ENCODE measurements at regions not wholly inside any gene's neighbourhood (a gene's known extent, or its start where the extent isn't known, plus 50 kb on each side); places are given as distances from the start of the nearest gene placed in this dataset.

DNA sequence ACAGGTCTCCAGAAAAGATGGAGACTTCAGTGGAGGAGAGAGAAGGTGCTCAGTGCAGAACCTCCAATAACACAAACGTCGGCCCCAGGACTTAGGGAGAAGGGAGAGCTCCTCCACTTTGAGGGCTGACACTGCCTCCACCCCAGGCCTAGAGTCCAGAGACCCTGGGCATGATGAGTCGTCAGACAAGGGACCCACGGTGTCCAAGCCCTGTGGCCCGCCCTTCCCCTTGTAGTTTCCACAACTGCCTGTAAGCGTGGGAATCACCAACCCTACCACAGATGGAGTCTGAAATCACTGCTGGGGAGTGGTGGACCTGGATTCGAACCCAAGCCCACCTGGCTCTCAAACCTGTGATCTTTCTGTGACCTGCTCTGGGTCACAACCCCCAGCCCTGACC, 281.1 kb downstream of the NPHP4 start:
- no peak for DNase-seq

DNA sequence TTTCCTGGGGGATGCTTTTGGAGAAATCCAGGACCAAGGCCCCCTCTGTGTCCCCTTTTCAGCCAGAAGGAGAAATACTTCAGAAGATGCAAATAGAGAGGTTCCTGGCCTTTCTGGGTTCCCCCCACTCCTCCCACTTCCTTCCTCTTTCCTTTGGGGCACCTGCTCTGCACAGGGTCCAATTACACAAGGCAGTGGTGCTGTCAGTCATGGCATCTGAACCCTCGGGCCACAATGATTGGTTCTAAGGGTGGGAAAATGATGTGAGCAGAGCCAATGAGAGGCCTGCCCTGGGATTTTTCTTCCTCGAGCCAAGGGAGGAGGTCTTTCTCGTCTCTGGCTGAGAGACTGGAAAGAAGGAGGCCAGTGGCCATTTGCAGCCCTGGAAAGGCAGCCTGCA, 282.2 kb downstream of the NPHP4 start:
- DNase-seq, result no peak

DNA sequence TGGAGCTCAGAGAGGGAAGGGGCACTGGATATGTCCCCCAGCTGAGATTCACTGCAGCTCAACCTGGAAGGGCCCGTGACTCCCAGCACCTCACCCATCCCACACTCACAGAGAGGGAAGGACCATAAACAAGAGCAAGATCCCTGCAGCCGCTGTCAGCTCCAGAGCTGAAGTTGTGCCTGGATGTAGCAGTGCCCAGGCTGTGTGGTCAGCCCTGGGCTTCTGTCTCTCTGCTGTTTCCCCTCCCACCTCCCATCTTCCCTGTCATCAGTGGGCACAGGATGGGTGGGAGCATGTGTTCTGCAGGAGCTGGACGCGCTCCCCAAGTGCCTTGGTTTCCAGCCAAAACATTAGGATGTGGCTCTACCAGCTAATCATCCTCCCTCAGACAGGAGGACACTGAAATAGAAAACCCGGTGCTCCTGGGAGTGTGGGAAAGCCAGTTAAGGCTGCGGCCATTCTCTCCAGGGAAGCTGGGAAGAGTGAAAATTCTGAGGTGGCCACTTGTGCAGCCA, 282.7 kb downstream of the NPHP4 start:
- DNase-seq, result no peak

DNA sequence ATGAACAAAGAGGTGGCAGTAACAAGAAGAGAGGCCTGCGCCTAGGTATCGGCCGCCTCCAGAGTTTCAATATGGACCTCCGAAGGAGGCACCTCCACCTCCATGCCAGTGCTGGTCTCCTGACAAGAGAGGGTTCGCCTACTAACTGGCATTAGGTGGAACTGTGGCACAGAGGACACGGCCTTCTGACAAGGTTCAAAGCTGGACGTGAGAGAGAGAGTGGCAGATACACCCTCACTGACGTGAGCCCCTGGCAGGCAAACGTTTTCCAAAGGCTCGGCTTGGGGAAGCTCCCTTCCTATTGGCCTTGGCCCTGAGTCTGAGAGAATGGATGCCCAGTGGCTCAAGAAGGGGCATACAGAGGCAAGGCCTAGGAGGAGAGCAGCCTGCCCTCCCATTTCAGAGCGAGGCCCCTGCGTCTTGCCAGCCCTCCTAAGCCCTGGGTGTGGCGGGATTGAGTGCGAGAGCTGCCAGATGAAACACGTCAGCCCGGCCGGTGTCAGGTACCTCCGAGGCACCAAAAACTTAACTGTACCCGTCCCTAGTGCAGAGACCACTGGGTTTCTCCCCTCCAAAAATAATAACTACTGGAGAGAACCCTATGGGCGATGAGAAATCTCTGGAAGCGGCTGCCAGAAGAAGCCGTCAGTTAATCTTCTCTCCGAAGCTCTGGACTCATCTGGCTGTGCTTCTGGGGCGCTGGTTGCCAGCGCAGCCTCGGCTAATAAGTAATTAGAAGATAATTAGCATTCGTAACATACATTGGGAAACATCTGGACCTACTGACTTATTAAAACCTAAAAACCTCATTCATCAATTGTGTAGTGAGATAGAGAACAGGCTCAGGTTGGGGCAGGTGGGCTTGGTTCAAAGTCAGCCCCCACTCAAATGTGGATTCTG, 283.6 kb downstream of the NPHP4 start:
- no peak for DNase-seq

DNA sequence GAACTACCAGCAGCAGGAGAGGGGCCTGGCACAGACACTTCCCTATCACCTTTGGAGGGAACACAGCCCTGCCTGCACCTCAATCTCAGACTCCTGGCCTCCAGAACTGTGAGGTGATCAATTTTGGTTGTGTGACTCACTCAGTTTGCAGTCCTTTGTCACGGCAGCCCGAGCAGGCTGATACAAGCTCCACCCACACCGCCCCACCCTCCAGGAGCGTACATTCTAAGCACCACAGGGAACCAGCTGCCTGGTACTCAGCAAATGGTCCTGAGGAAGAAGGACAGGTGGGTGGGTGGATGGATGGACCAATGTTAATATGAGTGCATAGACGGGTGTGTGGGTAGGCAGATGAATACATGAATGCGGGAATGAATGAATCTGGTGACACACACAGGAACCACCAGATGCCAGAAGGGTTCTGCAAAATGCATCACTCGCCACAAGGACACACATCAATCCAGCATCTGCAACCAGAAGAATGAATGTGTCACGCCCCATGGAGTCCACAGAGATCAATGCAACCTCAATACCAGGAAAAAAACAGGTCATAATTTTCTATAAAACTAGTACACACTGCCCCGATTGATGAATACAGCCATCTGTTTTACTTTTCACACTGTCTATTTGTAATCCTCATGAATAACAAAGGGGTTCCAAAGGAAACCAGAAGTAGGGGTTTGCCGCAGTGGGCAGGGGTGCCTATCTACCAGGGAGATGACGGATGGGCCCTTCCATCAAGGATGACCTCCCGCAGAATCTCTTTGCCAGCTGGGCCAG, 284.5 kb downstream of the NPHP4 start:
- DNase-seq, result no peak

DNA sequence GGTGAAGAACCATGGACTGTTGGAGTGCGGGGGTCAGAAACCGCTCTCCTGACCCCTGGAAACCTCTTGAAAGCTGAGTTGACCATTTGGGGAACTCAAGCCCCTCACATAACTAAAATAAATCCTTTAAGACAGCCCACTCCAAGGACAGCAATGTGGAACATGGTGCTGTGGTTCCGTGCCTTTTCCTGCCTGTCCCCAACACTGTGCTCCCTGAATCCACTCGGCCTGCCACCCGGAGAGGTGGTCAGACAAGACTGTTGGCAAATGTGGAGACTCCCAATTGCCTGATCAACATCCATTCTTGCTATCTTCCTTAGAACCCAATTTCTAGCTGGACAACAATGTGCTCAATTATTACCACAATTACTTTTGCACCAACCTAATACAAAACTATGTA, 286.0 kb downstream of the NPHP4 start:
- no peak for DNase-seq

DNA sequence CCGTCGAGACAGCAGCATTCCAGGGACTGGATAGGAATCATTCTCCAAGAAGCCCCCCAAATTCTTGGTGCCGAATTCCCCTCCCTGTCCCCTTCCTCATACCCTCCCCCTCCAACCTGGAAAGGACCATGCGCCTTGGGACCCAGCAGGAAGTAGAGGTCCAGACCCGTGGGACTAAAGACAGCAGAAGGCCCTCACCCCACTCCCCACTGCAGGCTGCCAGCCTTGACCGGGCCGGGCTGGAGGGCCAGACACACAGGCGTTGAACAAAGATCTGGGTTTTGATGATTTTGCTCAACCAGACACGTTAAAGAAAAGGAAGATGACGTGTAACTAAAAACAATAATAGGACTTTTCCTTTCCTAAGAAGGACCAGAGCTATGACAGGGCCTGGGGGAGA, 286.5 kb downstream of the NPHP4 start:
- no peak for DNase-seq

DNA sequence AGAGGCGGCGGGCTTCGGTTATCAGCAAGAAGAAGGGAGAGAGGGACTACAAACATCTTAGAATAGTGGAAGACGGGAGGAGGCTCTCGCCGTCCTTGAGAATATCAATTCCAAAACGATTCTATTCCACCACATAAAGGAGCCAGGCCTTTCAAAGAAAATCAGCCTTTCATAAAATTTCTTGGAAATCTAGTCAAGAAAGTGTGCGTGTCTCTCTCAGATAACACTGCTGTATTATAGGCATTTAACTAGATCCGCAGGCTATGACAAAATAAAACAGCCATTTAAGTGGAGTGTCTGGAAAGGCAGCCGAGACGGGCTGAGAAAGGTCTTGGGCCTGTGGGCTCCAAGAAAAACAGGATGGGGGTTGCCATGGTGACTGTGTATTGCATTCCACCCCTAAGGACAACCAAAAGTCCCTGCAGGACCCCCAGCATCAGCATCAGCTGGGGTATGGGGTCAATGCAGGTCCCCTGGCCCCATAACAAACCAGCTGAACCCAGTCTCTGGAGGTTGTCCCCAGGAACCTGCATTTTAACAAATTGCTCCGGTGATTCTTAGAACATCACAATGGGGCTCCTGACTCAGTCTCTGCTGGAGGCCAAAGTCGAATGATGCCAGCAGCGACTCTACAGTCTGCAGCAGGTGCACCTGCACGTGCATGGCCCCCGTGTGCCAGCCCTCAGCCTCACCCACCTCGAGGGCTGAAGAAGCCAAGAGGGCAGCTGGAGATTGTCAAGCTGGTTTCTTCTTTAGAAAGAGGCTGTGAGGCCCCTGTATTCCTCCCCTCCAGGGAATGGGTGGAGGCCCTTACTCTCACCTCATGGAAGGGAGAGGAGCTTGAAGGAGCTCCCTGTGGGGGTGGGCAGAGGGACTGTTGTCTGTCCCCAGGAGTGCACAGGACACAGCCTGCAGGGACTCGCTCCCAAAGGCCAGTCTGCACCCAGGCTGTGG, 287.4 kb downstream of the NPHP4 start:
- DNase-seq, result no peak

DNA sequence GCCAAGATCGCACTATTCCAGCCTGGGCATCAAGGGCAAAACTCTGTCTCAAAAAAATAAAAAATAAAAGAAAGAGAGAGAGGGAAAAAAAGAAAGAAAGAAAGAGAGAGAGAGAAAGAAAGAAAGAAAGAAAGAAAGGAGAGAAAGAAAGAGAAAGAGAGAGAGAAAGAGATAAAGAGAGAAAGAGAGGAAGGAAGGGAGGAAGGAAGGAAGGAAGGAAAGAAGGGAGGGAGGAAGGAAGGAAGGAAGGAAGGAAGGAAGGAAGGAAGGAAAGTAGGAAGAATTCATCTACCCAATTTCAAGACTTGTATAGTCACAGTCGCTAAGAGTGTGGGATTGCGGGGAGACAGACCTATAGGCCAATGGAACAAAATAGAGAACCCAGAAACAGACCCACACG, 290.6 kb downstream of the NPHP4 start:
- no peak for DNase-seq

DNA sequence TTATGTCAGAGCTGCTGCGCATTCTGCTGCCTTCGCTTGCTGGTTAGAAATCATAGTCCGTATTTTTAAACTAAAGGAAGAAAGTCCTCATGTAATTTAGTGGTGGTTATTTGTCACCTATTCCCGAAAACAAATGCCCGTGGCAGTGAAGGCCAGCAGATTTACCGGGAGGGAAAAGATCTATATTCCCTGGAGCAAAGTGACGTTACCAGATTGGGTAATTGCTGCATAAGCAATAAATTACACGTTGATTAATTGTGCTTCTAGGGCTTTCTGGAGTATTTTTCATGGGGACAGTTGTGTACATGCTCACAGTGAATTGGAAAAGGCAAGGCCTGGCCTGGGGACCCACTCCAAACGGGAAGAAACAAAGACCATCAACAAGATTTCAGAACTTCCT, 298.7 kb downstream of the NPHP4 start:
- no peak for DNase-seq

DNA sequence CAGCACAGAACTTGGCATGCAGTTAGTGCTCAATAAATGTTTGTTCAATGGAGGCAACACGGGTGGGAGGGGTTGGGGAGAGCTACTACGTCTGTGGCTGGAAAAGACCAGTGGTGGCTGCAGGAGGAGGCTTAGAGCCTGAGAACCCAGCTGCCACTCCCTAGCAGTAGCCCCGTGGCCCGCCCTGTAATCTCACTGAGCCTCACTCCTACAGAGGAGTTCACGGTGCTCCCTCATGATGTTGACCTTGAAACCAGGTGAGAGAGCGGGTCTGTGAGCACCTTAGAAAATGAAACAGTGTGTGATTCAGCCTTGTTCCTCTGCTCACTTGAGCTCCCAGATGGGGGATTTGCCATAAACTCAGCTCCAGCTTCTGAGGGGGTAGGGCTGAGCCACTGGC, 299.6 kb downstream of the NPHP4 start:
- no peak for DNase-seq

DNA sequence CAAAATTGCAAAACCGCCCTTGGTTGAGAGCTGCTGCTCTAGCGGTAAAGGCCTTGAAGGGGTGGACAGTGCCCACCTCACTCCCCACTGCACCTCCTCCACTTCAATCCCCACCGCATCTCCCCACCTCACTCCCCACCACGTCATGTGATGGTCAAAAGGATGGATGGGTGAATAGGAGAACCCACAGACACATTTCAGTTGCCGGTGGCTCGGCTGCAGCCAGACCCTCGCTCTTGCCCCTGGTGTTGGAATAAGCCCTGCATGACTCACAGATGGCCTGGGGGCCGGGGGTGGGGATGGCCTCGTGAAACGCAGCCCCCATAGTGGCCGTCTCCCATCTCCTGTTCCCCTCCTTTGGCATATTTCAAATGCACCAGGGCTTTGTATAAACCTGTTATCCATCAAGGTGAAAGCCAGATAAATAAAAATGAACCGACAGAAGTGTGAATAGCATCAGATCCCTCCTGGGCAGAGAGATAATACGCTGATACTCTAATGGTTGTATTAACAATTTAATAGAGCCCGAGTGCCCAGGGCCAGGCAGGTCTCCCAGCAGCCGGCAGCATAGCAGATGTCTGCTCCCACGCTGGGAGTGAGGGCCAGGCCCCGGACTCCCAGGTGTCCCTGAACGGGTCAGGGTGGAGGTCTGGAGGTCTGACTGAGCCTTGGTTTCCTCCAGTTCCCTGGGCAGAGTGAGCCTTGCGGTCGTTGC, 300.3 kb downstream of the NPHP4 start:
- no peak for DNase-seq

DNA sequence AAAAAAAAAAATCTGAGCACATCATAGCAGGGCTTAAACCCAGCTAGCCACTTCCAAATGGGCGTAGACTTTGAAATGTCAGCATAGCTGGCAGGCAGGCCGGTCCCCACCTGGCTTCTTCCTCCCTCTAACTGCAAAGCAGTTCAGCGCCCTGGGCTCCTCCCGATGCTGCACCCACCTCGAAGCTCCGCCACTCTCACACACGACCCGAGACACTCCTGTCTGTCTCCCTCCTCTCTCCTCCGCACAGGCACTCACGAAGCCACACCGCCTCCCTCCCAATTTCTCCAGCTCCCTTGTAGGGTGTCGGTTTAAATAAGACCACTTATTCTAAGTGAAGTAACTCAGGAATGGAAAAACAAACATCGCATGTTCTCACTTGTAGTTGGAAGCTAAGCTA, 301.3 kb downstream of the NPHP4 start:
- no peak for DNase-seq

DNA sequence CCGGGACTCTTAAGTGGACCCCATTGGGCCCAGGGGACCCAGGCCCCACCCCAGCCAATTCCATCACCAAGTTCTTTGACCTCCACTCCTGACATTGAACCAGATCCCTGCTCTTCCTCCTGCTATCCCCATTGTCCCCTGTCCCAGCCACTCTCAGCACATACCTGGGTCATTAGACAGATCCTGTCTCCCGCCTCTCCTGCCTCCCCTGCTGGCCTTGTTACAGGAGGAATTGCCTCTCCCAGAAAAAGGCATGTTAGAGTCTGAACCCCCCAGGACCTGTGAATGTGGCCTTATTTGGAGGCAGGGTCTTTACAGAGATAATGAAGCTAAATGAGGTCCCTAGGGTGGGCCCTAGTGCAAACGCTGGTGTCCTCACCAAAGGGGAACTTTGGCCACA, 301.9 kb downstream of the NPHP4 start:
- DNase-seq, result no peak

DNA sequence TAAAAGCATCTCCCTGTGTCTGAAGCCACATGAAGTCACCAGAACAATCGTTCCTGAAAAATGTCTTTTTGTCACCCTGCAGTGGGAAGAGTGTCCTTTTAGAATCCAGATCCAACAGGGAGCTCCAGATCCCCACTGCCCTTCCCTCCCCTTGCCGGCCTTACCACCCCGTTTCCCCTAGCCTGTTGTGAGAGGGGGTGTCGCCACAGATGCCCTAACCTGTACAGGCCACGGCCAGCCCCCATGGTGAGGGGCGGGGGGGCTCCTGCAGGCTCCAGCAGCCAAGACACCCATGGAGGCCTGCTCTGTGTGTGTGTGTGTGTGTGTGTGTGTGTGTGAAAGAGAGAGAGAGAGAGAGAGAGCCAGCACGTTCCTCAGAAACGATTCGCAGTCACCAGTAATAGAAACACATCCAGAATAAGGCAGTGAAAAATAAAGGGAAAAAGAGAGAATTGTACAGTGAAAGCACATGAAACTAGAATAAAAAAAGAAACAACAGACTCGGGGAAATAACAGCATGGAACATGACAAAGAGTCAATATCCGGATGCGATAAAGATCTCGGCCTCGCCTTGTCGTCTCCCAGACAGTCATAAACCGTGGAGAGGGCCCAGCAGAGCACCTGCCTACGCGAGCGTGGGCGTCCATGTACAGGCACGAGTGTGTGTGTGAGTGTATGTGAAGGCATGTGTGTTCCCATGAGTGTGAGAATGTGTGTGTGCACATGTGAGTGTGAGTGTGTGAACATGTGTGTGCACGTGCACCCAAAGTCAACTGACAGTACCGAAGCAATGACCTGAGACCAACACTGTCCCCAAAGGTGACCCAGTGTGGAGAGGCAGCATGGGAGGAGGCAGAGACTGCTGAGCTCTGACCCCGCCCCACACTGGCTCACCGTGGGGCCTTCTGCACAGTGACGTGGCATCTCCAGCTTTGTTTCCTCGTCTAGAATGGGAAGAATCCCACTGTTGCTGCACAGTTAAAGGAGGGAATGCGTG, 303.8 kb downstream of the NPHP4 start:
- DNase-seq, result no peak

DNA sequence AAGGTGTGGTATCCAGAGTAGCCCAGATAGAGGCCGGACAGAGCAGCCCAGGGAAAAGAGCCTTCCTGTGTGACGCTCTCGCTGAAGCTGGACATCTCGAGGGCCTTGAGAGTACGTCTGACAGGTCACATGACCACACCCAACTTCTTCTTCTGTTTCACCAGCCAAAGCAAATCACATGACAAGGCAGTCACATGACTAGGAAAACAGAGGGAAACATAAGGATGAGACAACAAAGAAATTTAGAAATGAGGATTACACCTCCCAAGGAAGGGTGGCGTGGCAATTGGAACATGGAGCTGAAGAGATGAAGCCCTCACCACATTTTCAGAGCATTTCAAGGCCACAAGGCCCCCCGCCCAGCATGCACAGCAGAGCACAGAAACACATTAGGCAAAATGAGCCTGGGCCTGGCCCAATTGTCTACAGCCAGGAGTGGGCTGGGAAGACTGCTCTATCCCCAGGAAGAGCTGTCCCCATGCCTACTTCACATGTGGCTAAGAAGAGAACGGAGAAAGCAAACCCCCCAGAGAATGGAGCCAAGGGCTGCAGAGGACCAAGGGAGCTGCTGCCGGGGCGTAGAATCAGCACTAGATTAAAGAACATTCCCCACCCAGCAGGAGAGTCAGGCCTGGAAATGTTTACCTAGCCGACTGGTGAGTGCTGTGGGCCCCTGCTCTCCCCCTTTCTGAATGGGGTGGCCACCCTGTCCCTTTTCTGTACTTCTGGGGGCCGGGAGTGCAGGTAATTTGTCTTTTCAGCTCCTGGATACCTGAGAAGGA, 305.1 kb downstream of the NPHP4 start:
- DNase-seq, result no peak

DNA sequence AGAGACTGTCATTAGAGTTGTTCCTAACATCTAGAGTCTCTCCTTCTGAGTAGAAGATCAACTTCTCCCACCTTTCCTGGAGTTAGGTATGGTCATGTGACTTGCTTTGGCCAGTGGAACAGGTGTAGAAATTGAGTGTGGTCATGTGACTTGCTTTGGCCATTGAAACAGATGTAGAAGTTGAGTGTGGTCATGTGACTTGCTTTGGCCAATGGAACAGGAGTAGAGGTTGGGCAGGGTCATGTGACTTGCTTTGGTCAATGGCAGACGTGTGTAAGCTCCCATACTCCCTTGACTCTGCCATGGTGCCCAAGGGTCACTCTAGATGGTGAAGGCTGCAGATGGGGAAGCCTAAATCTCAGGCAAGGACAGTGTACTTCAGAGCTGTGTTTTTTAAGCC, 306.0 kb downstream of the NPHP4 start:
- DNase-seq, result no peak

DNA sequence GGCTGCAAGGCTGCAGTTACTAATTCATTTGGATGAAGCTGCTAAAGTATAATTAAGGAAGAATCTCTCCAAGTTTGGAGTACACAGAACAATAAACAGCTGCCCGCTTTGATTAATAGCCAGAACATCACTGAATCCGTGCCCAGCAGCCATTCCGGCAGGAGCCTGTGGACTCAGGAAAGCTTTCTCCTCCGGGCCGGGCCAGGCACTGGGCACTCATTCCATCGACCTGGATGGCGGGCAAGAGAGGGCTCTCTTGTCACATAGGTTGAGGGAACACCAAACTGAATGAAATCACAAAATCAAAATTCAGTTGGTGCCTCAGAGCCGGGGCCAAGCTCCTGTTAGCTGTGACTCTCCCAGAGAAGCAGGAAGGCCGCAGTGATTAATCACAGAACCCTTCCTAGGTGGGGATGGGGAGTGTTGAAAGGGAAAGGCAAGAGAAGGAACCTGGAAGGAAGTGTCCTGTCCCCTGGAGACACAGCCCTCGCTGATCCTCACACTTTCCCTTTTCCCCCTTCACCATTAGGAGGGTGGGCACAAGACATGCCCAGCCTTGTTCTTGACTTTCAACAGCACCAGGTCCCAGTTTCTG, 306.7 kb downstream of the NPHP4 start:
- no peak for DNase-seq

DNA sequence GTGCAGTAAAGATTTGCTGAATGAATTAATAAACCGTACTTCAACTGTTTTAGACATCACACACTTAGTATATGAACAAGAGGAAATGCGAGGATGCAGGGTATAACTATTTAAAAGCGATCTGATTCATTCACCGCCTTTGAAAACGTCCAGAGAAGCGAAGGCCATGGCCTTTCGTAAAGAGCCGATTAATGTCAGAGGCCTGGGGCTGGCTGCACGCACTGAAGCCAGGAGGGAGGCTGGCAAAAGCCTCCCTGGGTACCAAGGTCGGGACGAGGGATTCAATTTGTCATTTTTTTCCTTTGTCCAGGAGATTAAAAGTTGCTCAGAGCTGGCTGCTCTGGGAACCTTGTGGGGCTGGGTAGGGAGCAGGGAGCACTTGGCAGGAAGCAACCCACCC, 307.4 kb downstream of the NPHP4 start:
- DNase-seq, result no peak

DNA sequence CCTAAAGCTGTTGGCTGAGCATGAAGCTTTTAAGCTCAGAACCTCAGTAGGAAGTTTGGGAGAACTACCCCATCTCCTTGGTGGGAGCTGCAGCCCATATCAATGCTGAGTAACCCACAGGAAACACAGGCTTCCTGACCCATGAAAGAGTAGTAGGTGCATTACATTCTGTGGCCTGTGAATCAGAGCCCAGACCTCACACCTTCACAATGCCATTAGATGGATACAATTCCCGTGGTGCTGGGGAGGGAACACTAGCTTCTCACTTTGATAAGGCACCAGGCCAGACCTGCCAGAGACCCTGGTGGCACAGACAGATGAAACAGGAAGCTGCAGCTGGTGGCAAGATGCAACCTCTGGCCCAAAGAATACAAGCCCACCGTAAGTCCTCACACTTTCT, 308.8 kb downstream of the NPHP4 start:
- no peak for DNase-seq

All from NCI-H1436 (cell line).